H1 (cell line): ENCODE measurements at regions not wholly inside any gene's neighbourhood (a gene's known extent, or its start where the extent isn't known, plus 50 kb on each side); places are given as distances from the start of the nearest gene placed in this dataset.

Experiments
- BRCA1 ChIP-seq: IDR thresholded peaks from 2 replicates; pipeline ENCODE4 v1.6.1; 2012; ENCODE audit warnings: low read depth, low read length, improper control_type of control experiment
- CHD7 ChIP-seq: fragments of 300-600 bp; sonication (generic); IDR thresholded peaks from 2 replicates; pipeline ENCODE4 v1.7.1; 2012; ENCODE audit warnings: low read length, moderate library complexity, mild to moderate bottlenecking, inconsistent platforms; ENCODE audit not compliant: insufficient replicate concordance
- RBBP5 ChIP-seq: IDR thresholded peaks from 2 replicates; pipeline ENCODE4 v1.7.1; 2012; ENCODE audit warnings: low read depth, mild to moderate bottlenecking, inconsistent platforms, low read length, moderate library complexity, borderline replicate concordance
- SAP30 ChIP-seq: fragments of 300-600 bp; sonication (generic); IDR thresholded peaks from 2 replicates; pipeline ENCODE4 v1.7.1; 2012; ENCODE audit warnings: low read length, moderate library complexity, mild to moderate bottlenecking, inconsistent platforms; ENCODE audit not compliant: insufficient read depth, insufficient replicate concordance
- SRF ChIP-seq: IDR thresholded peaks from 2 replicates; pipeline ENCODE4 v1.6.1; 2011; ENCODE audit warnings: mild to moderate bottlenecking, low read depth, low read length, moderate library complexity

GRCh38 chr2:62595474-62595873 is 89.5 kb upstream of the TMEM17 start (continued):
- TF ChIP-seq CHD7 (no peak), SRF (no peak), BRCA1 (no peak), SAP30 (no peak), RBBP5 (no peak)
